SU-DHL-6 (cell line): ENCODE measurements at regions not wholly inside any gene's neighbourhood (a gene's known extent, or its start where the extent isn't known, plus 50 kb on each side); places are given as distances from the start of the nearest gene placed in this dataset.

Experiments
- H2AFZ ChIP-seq: fragments of 200-600 bp; sonication (generic); 2 replicates; pipeline ENCODE4 v1.6.1; 2014; ENCODE audit warnings: low read depth, mild to moderate bottlenecking, moderate library complexity, mixed read lengths, antibody characterized with exemption, low read length; ENCODE audit not compliant: severe bottlenecking
- H3F3A ChIP-seq: fragments of 200-600 bp; shearing (Covaris generic); 2 replicates; pipeline ENCODE4 v1.6.0; 2016; ENCODE audit warnings: antibody characterized with exemption, mild to moderate bottlenecking; ENCODE audit not compliant: insufficient read depth
- H3K27ac ChIP-seq: fragments of 200-600 bp; sonication (generic); 2 replicates; pipeline ENCODE4 v1.5.1; 2016; ENCODE audit warnings: low read depth, mild to moderate bottlenecking, low read length, moderate library complexity, mixed read lengths
- H3K27me3 ChIP-seq: fragments of 200-600 bp; sonication (generic), shearing (Covaris generic); 2 replicates; pipeline ENCODE4 v1.6.0; 2014; ENCODE audit warnings: mild to moderate bottlenecking, low read length
- H3K36me3 ChIP-seq: fragments of 200-600 bp; sonication (generic); 2 replicates; pipeline ENCODE4 v1.6.1; 2014; ENCODE audit warnings: mild to moderate bottlenecking, low read length, mixed read lengths
- H3K4me2 ChIP-seq: fragments of 300-600, 200-600 bp; shearing (Covaris generic), sonication (generic); 2 replicates; pipeline ENCODE4 v1.6.0; 2014; ENCODE audit warnings: low read length, low read depth, mild to moderate bottlenecking; ENCODE audit not compliant: poor library complexity, severe bottlenecking
- H3K4me3 ChIP-seq: fragments of 200-600 bp; sonication (generic); 2 replicates; pipeline ENCODE4 v1.5.1; 2014; ENCODE audit warnings: antibody characterized with exemption, low read length, mild to moderate bottlenecking, mixed read lengths; ENCODE audit not compliant: insufficient read depth, poor library complexity, severe bottlenecking
- H3K79me2 ChIP-seq: fragments of 200-600 bp; sonication (generic); 2 replicates; pipeline ENCODE4 v1.6.1; 2014; ENCODE audit warnings: mild to moderate bottlenecking, low read length, moderate library complexity; ENCODE audit not compliant: insufficient read depth
- H3K9ac ChIP-seq: fragments of 200-600 bp; sonication (generic); 2 replicates; pipeline ENCODE4 v1.7.0; 2014; ENCODE audit warnings: mild to moderate bottlenecking, low read length
- H3K9me2 ChIP-seq: fragments of 200-600 bp; sonication (generic); replicated peaks from 2 replicates; pipeline ENCODE4 v1.6.1; 2014; ENCODE audit warnings: low read length; ENCODE audit not compliant: insufficient read depth
- H3K9me3 ChIP-seq: fragments of 200-600 bp; sonication (generic); 2 replicates; pipeline ENCODE4 v1.6.1; 2014; ENCODE audit warnings: low read length, mixed read lengths; ENCODE audit not compliant: insufficient read depth
- H4K20me1 ChIP-seq: fragments of 200-600 bp; sonication (generic); 2 replicates; pipeline ENCODE4 v1.6.1; 2014; ENCODE audit warnings: low read depth, mild to moderate bottlenecking, antibody characterized with exemption, low read length, moderate library complexity, mixed read lengths
- CTCF ChIP-seq: fragments of 200-600 bp; sonication (generic); IDR thresholded peaks from one replicate; pipeline ENCODE4 v1.5.1; 2017; ENCODE audit warnings: antibody characterized with exemption, mild to moderate bottlenecking, low read length, moderate library complexity; ENCODE audit not compliant: insufficient read depth, poor library complexity, severe bottlenecking
- EZH2phosphoT487 ChIP-seq: fragments of 200-600 bp; sonication (generic), shearing (Covaris generic); conservative IDR thresholded peaks from 2 replicates; pipeline ENCODE4 v1.6.1; 2018; ENCODE audit warnings: mild to moderate bottlenecking, antibody characterized with exemption, low read length, moderate library complexity, mixed read lengths

GRCh38 chr15:81516461-81516860 is 142.4 kb upstream of the TMC3 start:
- Histone ChIP-seq H3K9ac (no peak overlapping the region), H3K27me3 (0 out of 2 replicates have a peak, but pooled peaks cover 3% of the 10 kb centered on the region), H3K27ac (no peak overlapping the region), H3K9me2 (no peaks in the 10 kb centered on the region), H2AFZ (no peak overlapping the region), H3K9me3 (no peaks in the 10 kb centered on the region), H3K36me3 (no peaks in the 10 kb centered on the region), H3K79me2 (no peaks in the 10 kb centered on the region), H4K20me1 (no peaks in the 10 kb centered on the region), H3K4me2 (no peak overlapping the region), H3F3A (no peaks in the 10 kb centered on the region), H3K4me3 (no peak overlapping the region)
- TF ChIP-seq CTCF (no peak), EZH2phosphoT487 (no peak)

GRCh38 chr15:81516012-81516411 is 142.0 kb upstream of the TMC3 start:
- H3K9me3 ChIP-seq, result no peaks in the 10 kb centered on the region
- TF ChIP-seq EZH2phosphoT487 (no peak), CTCF (no peak)

GRCh38 chr15:81514725-81515124 is 140.7 kb upstream of the TMC3 start:
- no peaks in the 10 kb centered on the region for H3F3A ChIP-seq
- no peaks in the 10 kb centered on the region for H3K36me3 ChIP-seq
- H3K27ac ChIP-seq, result no peak overlapping the region
- H3K79me2 ChIP-seq, result no peaks in the 10 kb centered on the region
- no peak overlapping the region for H3K9ac ChIP-seq
- 0 out of 2 replicates have a peak, but pooled peaks cover 3% of the 10 kb centered on the region for H3K27me3 ChIP-seq
- no peaks in the 10 kb centered on the region for H3K9me3 ChIP-seq
- no peaks in the 10 kb centered on the region for H4K20me1 ChIP-seq
- no peak overlapping the region for H3K4me3 ChIP-seq
- H3K4me2 ChIP-seq, result no peak overlapping the region
- no peak overlapping the region for H2AFZ ChIP-seq
- no peaks in the 10 kb centered on the region for H3K9me2 ChIP-seq
- TF ChIP-seq EZH2phosphoT487, result no peak
- no peak for TF ChIP-seq CTCF

More at GRCh38 chr15:81516012-81516411, 142.0 kb upstream of the TMC3 start:
- no peaks in the 10 kb centered on the region for H3K79me2 ChIP-seq
- no peaks in the 10 kb centered on the region for H4K20me1 ChIP-seq
- H3K9me2 ChIP-seq, result no peaks in the 10 kb centered on the region
- no peak overlapping the region for H3K4me3 ChIP-seq
- H3K9ac ChIP-seq, result no peak overlapping the region
- H3K4me2 ChIP-seq, result no peak overlapping the region
- no peaks in the 10 kb centered on the region for H3K36me3 ChIP-seq
- H3K27me3 ChIP-seq, result 0 out of 2 replicates have a peak, but pooled peaks cover 3% of the 10 kb centered on the region
- no peak overlapping the region for H2AFZ ChIP-seq
- no peak overlapping the region for H3K27ac ChIP-seq
- no peaks in the 10 kb centered on the region for H3F3A ChIP-seq
